IPS-NIHi11 (cell line): ENCODE measurements at regions not wholly inside any gene's neighbourhood (a gene's known extent, or its start where the extent isn't known, plus 50 kb on each side); places are given as distances from the start of the nearest gene placed in this dataset.
"Not testable (repeated sequence)": the region's sequence is repeated elsewhere in the genome, so short reads cannot be mapped to it uniquely, and the experiment has no call there.

Source experiments
- DNase-seq: peaks from one replicate; pipeline ENCODE4 v3.0.0; 2012; ENCODE audit warnings: mixed read lengths, low spot score

DNA sequence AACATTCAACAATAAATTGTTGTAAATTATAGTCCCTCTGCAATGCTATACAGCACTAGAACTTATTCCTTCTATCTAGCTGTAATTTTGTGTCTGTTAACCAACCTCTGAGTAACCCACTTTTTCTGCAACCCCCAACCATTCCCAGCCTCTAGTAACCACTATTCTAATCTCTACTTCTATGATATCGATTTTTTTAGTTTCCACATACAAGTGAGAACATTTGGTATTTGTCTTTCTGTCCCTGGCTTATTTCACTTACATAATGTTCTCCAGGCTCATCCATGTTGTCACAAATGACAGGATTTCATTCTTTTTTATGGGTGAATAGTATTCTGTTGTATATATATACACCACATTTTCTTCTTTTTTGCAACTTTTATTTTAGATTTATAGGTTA lies 147.6 kb downstream of the MAIP1 start:
- DNase-seq = no peak

GRCh38 chr2:200104015-200104414 lies 148.6 kb downstream of the MAIP1 start:
- DNase-seq = no peak

GRCh38 chr2:200107514-200108217 lies 152.3 kb downstream of the MAIP1 start:
- DNase-seq = no peak

GRCh38 chr2:200109421-200109820 lies 154.0 kb downstream of the MAIP1 start:
- DNase-seq = no peak

DNA sequence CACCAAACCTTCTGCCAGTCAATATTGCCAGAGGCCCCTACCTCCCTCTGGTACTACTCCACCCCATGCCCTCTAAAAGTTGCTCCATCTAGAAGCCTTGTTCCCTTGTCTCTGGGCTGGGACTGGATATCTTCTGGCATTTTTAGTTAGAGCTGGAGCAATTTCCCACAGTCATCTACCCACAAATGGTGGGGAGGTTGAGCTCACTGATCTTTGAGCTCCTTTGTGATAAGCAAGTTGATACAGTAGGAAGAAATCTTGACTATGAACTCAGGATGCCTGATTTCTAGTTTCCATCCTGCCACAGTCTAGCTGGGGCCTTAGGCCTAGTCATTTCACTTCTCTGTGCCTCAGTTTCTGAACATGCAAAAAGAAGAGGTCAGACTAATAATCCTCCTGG lies 155.0 kb downstream of the MAIP1 start:
- DNase-seq = no peak

- not testable (repeated sequence) for DNase-seq
These were observed 157.8 kb downstream of the MAIP1 start for GRCh38 chr2:200113016-200113799.

- no peak for DNase-seq
These were observed 163.9 kb downstream of the MAIP1 start for GRCh38 chr2:200119236-200119635.

DNA sequence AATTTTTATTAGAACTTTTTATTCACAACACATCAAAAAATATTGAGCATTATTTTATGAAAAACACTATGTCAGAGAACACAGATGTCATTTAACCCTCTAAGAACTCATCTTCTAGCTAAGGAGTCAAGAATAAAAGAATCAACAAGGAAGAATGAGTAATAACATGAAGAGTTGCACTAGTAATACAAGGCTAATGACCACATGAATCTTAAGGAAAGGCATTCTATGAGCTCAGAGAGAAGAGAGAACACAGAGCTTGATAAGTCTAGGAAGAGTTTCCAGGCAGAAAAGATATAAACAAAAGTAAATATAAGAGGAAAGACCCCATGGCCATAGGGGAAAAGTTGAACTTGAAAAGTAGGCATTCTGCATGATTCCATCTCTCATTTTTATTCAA lies 166.5 kb downstream of the MAIP1 start:
- DNase-seq = no peak

DNA sequence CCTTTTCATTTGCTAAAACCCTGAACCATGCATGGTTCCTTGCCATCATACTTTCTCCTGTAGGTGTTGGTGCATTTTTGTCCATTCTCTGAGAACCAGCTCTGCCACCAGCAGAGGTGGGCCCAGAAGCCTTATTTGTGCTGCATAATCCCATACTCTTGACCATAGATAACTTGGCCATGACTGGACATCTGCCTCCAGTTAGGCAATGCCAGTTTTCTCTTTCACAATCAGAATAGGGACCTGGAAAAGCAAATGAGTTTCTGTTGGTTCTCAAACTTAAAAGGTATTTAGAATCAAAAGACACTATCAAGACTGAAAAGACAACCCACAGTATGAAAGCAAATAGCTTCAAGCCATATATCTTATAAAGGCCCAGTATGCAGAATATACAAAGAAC lies 167.3 kb downstream of the MAIP1 start:
- no peak for DNase-seq

DNA sequence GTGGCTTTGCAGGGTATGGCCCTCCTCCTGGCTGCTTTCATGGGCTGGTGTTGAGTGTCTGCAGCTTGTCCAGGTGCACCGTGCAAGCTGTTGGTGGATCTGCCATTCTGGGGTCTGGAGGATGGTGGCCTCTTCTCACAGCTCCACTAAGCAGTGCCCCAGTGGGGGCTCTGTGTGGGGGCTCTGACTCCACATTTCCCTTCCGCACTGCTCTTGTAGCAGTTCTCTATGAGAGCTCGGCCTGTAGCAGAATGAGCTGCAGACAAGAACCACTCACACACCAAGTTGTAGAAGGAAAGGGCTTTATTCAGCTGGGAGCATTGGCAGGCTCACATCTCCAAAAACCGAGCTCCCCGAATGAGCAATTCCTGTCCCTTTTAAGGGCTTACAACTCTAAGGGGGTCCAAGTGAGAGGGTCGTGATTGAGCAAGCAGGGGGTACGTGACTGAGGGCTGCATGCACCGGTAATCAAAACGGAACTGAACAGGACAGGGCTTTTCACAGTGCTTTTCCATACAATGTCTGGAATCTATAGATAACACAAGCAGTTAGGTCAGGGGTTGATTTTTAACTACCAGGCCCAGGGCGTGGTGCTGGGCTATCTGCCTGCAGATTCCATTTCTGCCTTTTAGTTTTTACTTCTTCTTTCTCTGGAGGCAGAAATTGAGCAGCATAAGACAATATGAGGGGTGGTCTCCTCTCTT lies 169.4 kb downstream of the MAIP1 start:
- not testable (repeated sequence) for DNase-seq

DNA sequence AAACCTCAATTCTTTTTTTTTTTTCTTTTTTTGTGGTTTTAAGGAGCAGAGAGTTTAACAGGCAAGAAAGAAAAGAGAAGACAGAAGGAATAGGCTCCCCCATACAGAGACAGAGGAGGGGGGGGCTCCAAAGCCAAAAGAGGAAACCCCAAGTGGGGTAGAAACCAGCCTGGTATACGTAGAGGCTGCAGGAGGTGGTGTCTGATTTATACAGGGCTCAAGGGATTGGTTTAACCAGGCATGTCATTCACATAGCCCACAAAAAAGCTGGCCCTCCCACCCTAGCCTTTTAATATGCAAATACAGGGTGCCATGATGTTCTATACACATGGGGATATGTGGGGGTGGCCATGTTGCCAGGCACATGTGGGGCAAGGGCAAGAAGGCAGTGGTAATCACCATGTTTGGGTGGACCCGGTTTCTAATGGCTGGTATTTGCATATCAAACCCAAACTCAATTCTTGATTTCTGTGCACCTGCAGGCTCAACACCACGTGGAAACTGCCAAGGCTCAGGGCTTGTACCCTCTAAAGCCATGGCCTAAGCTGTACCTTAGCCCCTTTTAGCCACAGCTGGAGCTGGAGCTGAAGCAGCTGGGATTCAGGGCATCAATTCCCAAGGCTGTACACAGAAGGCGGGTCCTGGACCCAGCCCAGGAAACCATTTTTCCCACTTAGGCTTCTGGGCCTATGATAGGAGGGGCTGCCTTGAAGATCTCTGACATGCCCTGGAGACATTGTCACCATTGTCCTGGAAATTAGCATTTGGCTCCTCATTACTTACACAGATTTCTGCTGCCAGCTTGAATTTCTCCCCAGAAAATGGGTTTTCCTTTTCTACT lies 170.3 kb downstream of the MAIP1 start:
- DNase-seq = no peak

DNA sequence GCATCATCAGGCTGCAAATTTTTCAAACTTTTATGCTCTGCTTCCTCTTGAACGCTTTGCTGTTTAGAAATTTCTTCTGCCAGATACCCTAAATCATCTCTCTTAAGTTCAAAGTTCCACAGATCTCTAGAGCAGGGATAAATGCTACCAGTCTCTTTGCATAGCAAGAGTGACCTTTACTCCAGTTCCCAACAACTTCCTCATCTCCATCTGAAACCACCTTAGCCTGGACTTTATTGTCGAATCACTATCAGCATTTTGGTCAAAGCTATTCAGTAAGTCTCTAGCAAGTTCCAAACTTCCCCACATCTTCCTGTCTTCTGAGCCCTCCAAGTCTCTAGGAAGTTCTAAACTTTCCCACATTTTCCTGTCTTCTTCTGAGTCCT lies 170.9 kb downstream of the MAIP1 start:
- not testable (repeated sequence) for DNase-seq

DNA sequence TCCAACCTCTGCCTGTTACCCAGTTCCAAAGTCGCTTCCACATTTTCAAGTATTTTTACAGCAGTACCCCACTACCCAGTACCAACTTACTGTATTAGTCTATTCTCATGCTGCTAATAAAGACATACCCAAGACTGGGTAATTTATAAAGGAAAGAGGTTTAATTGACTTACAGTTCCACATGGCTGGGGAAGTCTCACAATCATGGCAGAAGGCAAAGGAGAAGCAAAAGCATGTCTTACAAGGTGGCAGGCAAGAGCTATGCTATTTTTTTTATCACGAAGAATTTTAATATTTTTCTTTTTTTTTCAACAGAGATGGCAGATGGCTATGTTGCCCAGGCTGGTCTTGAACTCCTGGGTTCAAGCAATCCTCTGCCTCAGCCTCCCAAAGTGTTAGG lies 171.3 kb downstream of the MAIP1 start:
- not testable (repeated sequence) for DNase-seq

- no peak for DNase-seq
These were observed 172.5 kb downstream of the MAIP1 start for GRCh38 chr2:200127848-200128247.

DNA sequence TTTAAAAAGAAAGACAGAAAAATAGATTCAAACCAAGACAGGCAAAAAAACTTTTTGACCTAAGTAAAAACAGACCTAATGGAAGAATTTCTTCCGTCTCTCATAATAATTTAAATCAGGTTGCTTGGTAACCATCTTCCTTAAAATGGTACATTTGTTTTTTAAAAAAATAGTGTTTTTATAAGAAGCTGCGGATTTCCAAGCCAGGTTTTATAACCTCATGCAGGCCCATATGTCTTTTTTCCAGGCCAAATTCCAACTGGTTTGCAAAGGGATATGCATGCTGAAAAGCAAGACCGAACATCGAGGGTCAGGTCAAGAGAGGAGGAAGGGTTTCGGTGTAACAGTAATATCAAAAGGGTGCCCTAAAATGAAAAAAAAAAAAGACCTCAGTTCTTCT lies 172.9 kb downstream of the MAIP1 start:
- DNase-seq = no peak

- DNase-seq = no peak
These were observed 174.5 kb downstream of the MAIP1 start for GRCh38 chr2:200129721-200130462.

DNA sequence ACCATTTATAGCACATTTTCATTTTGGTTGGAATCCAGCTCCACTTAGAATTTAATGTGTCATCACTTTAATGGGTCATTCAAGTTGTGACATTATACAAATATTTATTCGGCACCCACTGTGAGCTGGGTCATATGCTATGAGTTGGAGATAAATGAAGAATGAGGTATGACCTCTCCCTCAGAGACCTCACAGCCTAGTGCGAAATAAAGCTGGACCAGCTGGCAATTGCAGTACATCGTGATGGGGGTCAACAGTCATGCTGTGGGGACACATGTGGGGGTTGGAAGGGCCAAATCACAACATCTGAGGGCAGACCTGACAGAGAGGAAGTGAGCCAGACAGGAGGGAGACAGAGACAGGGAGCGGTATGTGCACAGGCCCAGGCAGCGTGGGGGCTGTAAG lies 175.4 kb downstream of the MAIP1 start:
- no peak for DNase-seq

DNA sequence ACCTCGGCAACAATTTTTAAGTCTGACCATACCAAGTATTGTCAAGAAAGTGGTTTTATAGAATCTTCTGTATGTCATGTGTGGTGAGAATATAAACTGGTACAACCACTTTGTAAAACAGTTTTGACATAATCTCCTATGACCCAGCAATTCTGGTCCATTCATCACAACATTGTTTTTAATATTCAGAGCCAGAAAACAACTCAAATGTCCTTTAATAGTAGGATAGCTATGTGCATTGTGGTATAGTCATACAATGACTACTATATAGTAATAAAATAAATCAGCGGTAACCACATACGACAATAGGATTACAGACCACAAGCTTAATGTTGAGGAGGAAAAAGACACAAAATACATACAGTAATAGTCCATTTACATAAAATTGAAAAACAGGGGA lies 175.2 kb upstream of the SPATS2L start:
- no peak for DNase-seq

GRCh38 chr2:200135082-200135481 lies 171.4 kb upstream of the SPATS2L start:
- DNase-seq = no peak

DNA sequence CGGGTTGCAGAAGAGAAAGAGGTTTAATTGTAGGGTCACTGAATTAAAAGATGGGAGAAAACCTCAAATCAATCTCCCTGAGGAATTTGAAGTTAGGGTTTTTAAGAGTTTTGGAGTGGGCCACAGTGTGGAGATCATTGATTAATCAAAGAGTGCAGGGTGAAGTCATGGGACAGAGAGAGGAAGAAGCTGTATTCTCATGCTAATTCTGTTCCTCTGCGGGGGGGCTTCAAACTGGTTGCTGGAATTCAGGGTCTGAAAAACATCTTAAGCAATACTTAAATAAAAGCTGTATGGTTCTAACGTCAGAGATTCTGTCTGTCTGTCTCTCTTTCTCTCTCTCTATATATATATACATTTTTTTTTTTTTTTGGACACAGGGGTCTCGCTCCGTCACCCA lies 169.8 kb upstream of the SPATS2L start:
- peak; percentile 60 for DNase-seq

DNA sequence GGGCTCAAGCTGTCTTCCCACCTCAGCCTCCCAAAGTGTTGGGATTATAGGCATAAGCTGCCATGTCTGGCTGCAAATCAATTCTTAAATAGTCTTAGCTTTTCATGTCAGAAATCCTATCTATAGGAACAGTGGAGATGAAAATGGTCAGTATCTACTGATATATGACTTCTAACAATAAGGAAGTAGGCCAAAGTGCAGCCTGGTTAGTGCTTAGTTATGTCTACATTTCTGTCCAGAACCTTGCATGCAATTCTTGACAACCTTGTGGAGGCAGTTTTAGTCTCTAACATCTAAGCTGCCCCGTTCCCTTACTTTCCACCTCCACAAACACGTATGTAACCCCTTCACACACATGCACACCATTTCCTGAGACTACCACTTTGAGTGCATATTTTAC lies 169.2 kb upstream of the SPATS2L start:
- DNase-seq = no peak
